HUES48 (cell line): ENCODE measurements at regions not wholly inside any gene's neighbourhood (a gene's known extent, or its start where the extent isn't known, plus 50 kb on each side); places are given as distances from the start of the nearest gene placed in this dataset.

ENCODE experiments used
- H3K27ac ChIP-seq: one replicate; pipeline ENCODE4 v1.7.0; 2013; ENCODE audit warnings: low read depth, low read length, inconsistent platforms
- H3K27me3 ChIP-seq: 2 replicates; pipeline ENCODE4 v1.6.1; 2013; ENCODE audit warnings: mild to moderate bottlenecking, low read length; ENCODE audit not compliant: control insufficient read depth, insufficient read depth
- H3K36me3 ChIP-seq: 2 replicates; pipeline ENCODE4 v1.6.1; 2013; ENCODE audit warnings: low read length; ENCODE audit not compliant: control insufficient read depth, insufficient read depth
- H3K4me1 ChIP-seq: 2 replicates; pipeline ENCODE4 v1.6.1; 2013; ENCODE audit warnings: mild to moderate bottlenecking, low read length; ENCODE audit not compliant: control insufficient read depth, insufficient read depth
- H3K4me3 ChIP-seq: 2 replicates; pipeline ENCODE4 v1.5.1; 2013; ENCODE audit warnings: mild to moderate bottlenecking, low read depth, low read length
- H3K9ac ChIP-seq: 2 replicates; pipeline ENCODE4 v1.6.1; 2013; ENCODE audit warnings: mild to moderate bottlenecking, low read depth, low read length, moderate library complexity
- H3K9me3 ChIP-seq: 2 replicates; pipeline ENCODE4 v1.6.1; 2013; ENCODE audit warnings: low read length; ENCODE audit not compliant: control insufficient read depth, insufficient read depth

DNA sequence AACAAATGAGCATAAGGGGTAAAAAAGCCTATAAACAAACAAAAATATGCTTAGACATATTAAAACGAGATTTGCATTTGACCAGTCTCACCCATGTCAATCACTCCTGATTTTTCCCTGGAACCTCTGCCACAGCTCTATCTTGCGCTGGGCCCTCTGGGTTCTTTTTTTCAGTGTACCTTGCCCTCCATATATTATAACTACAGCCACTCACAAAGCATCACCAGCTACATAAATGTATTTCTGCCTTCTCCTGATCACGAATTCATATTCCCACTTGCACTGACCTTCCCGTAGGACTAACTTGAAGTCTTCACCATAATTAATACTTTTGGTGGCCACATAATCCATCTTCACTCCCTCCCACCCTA lies 395.6 kb upstream of the ROBO2 start:
- no peak overlapping the region for H3K9ac ChIP-seq
- 0 out of 2 replicates have a peak, but pooled peaks cover 2% of the 10 kb centered on the region for H3K4me1 ChIP-seq
- H3K27ac ChIP-seq: no peak overlapping the region
- H3K4me3 ChIP-seq: no peak overlapping the region
- H3K27me3 ChIP-seq: no peaks in the 10 kb centered on the region
- no peaks in the 10 kb centered on the region for H3K9me3 ChIP-seq
- H3K36me3 ChIP-seq: no peaks in the 10 kb centered on the region

DNA sequence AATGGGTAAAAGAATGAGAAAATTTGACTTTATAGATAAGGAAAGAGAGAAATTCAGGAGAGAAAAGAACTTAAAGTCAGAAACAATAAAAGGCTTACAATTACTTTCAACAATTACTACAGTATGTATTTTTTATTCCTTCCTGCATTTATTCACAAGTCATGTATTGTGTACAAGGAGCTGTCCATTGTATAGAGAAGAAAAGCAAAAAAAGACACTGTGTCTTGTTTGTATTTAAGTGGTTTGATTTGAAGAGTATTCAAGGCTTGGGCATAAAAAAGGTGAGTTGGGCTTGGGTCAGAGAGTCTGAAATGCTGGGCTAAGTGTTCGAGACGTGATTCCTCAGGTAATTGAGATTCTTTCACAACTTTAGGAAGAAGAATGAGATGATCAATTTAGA lies 394.2 kb upstream of the ROBO2 start:
- Histone ChIP-seq H3K9ac (no peak overlapping the region), H3K4me3 (no peak overlapping the region), H3K27ac (no peak overlapping the region), H3K9me3 (no peaks in the 10 kb centered on the region), H3K36me3 (no peaks in the 10 kb centered on the region), H3K27me3 (no peaks in the 10 kb centered on the region), H3K4me1 (peaks cover 2% of the 10 kb centered on the region; the same call in 1 of the 2 replicates)

DNA sequence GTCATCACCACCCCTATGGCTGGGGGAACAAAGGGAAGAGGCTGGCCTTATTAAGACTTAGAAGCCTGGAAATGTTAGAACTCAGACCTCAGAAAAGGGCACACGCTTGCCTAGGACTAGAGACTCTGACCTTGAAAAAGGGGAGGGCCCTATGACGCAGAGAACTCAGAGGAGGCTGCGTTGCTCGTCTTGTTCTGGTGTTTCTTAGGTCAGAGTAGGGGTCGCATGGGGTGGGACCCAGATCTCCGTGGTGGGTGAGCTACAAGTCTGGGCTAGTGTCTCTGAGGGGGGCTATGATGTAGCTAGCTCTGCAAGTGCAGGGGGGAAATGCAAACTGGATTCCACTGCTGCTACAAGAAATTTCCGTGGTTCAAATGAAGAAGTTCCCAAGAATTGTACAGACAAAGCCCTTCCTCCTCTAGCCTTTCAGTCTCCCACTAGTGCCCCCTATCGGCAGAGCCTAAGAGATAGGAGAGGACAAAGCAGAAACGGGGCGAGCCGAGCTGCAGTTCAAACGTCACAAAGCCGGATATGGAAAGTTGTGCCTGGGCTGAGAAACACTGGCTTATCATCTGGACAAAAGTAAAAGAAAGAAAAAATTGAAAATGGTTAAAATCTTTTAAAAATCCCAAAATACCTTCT lies 392.9 kb upstream of the ROBO2 start:
- Histone ChIP-seq H3K27me3 (no peaks in the 10 kb centered on the region), H3K36me3 (no peaks in the 10 kb centered on the region), H3K4me3 (no peak overlapping the region), H3K4me1 (peaks cover 2% of the 10 kb centered on the region; the same call in 1 of the 2 replicates), H3K9ac (no peak overlapping the region), H3K9me3 (no peaks in the 10 kb centered on the region), H3K27ac (no peak overlapping the region)

DNA sequence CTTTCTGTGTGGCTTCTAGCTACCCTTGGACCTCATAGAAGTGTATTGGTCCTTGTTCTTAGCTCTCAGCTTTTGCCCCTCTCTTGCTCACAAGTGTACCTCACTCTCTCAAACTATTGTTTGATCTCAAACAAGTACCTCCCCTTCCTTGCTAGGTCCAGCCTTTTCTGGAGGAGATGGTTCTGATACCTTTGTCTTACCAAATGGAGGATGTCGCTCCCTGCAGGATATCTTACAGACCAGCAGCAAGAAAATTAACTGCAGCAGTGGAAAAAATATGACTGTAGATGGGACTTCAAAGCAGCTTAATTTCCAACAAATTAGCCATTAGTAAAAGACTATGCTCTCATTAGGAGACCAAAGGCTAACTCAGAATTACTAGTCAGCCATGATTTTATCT lies 388.1 kb upstream of the ROBO2 start:
- no peak overlapping the region for H3K4me3 ChIP-seq

DNA sequence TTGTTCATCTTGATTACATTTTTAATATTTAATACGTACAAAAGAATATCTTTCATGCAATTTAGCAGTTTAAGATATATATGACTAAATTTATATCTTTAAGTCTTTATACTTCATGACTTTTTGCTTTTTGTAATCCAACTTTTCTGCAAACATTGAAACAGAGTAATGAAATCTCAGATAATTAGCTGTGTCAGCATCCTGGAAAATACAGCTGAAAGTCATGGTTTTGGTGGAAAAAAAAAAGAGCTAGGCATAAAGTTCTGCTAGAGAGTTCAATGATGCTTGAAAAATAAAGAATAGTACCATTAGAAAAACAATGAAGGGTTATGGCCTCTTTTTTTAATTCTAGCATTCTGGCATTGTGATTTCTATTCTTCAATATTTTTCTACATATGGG lies 387.4 kb upstream of the ROBO2 start:
- H3K4me1 ChIP-seq: peaks cover 19% of the 10 kb centered on the region
- H3K9ac ChIP-seq: no peak overlapping the region
- H3K27ac ChIP-seq: no peak overlapping the region
- no peaks in the 10 kb centered on the region for H3K27me3 ChIP-seq
- H3K4me3 ChIP-seq: no peak overlapping the region
- H3K36me3 ChIP-seq: no peaks in the 10 kb centered on the region
- no peaks in the 10 kb centered on the region for H3K9me3 ChIP-seq

More for the DNA sequence above, 388.1 kb upstream of the ROBO2 start:
- Histone ChIP-seq H3K9ac (no peak overlapping the region), H3K9me3 (no peaks in the 10 kb centered on the region), H3K27me3 (no peaks in the 10 kb centered on the region), H3K4me1 (peaks cover 20% of the 10 kb centered on the region), H3K36me3 (no peaks in the 10 kb centered on the region), H3K27ac (no peak overlapping the region)

DNA sequence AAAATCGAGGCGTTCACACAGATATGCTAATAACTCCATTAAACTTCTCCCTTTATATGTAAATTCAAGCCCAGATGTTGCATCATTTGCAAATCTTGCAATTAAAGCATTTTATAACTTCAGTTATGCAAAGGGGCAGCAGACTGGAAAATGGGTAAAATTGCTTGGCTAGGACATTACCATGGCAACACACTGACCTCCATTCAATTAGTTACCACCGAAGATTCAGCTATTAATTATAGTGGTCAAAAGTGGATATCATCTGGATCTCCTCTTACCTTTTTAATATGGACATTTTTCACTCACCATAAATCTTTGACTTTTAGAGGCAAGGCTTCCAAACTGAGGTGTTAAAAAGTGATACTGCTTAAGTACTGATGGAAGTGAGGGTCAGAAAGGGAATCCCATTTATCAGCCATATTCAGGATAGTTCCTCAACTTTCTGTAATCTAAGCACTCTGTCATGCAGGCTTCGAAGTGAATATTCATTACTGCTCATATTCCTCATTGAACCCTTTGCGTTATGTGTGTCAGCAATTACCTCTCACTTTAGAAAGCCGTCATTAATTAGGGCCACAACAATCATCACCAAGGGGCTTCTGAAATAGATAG lies 386.2 kb upstream of the ROBO2 start:
- Histone ChIP-seq H3K4me1 (peaks cover 19% of the 10 kb centered on the region), H3K9me3 (no peaks in the 10 kb centered on the region), H3K27ac (no peak overlapping the region), H3K4me3 (no peak overlapping the region), H3K27me3 (no peaks in the 10 kb centered on the region), H3K36me3 (no peaks in the 10 kb centered on the region), H3K9ac (no peak overlapping the region)

DNA sequence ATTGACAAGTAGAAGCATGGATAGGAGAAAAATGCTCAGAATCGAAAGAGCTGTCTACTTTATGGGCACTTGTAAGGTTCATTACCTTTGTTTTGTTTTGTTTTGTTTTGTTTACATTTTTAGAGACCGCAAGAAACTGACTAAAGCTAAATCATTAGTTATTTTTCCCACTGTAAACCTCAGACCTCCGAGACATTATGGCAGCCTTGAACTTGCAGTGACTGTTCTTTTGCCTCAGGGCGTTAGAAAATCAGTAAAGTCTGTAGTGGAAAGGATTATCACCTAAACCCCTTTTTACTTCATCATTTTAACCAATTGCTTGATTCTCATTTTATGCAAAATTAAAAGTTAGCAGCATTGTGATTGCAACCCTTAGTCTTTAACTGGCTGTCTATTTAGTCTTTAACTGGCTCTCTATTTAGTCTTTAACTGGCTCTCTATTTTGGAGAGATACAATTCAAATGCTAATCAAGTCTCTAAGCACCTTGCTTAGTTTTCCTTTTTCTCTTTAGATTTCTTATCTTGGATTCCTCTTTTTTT lies 383.3 kb upstream of the ROBO2 start:
- Histone ChIP-seq H3K4me1 (peaks cover 26% of the 10 kb centered on the region), H3K27me3 (no peaks in the 10 kb centered on the region), H3K4me3 (no peak overlapping the region), H3K9me3 (no peaks in the 10 kb centered on the region), H3K27ac (no peak overlapping the region), H3K9ac (no peak overlapping the region), H3K36me3 (no peaks in the 10 kb centered on the region)

DNA sequence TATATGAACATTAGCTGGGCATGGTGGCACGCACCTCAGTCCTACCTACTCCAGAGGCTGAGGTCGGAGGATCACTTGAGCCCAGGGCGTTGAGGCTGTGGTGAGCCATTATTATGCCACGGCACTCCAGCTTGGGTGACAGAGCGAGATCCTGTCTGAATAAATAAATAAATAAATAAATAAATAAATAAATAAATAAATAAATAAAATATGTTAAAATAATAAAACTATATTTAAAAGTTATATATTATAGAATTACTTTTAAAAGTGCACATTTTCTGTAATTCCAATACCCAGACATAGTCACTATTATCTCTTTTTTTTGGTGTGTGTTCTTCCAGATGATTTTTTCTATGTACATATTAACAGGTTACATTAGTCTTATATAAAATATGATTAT lies 382.0 kb upstream of the ROBO2 start:
- H3K36me3 ChIP-seq: no peaks in the 10 kb centered on the region
- H3K4me3 ChIP-seq: no peak overlapping the region
- peaks cover 35% of the 10 kb centered on the region for H3K4me1 ChIP-seq
- no peak overlapping the region for H3K9ac ChIP-seq
- no peak overlapping the region for H3K27ac ChIP-seq
- no peaks in the 10 kb centered on the region for H3K9me3 ChIP-seq
- H3K27me3 ChIP-seq: no peaks in the 10 kb centered on the region

DNA sequence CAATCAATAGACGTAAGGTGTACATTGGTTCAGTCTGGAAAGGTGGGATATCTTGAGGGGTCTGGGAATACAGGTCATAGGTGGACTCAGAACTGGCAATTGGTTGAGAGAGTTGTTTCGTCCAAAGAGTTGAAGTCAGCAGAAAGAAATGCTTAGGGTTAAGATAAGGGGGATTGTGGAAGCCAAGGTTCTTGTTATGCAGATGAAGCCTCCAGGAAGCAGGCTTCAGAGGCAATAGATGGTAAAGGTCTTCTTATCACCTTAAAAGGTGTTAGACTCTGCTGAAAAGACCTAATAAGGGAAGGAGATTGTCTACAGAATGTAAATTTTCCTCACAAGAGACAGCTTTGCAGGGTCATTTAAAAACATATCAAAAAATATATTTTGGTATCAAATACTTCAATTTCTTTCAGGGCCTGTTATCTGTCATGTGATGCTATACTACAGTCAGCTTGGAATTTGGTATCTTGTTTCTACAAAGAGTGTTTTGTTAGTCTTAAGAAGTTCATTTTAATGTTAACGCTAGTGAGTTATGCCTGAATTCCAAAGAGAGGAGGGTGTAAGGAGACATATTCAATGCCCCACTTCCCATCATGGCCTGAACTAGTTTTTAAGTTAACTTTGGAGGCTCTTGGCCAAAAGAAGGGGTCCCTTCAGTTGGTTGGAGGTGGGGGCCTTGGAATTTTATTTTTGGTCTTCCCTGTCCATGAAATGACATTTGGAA lies 378.2 kb upstream of the ROBO2 start:
- Histone ChIP-seq H3K36me3 (no peaks in the 10 kb centered on the region), H3K9me3 (no peaks in the 10 kb centered on the region), H3K4me3 (no peak overlapping the region), H3K9ac (peak overlapping the region; percentile 12), H3K27me3 (no peaks in the 10 kb centered on the region), H3K4me1 (peaks cover 34% of the 10 kb centered on the region), H3K27ac (peak overlapping the region; percentile 97)

DNA sequence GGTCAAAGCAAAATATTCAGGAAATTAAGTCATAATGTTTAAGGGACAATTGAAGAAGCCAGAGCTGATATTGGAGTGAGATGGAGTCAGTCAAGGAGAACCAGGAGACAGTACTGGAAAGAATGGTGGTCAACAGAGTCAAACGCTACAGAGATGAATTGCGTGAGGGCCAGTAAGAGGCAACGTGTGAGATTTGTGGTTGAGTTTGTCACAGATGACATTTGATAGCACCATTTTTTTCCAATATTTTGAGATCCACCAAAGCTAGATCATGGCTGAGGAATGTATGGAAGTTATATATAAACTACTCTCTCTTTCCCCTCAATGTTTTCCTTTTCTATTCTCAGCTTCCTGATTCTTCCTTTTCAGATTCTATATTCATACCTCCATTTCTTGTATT lies 375.1 kb upstream of the ROBO2 start:
- Histone ChIP-seq H3K9me3 (no peaks in the 10 kb centered on the region), H3K4me1 (peaks cover 33% of the 10 kb centered on the region), H3K27me3 (no peaks in the 10 kb centered on the region), H3K9ac (no peak overlapping the region), H3K27ac (no peak overlapping the region), H3K4me3 (no peak overlapping the region), H3K36me3 (no peaks in the 10 kb centered on the region)

DNA sequence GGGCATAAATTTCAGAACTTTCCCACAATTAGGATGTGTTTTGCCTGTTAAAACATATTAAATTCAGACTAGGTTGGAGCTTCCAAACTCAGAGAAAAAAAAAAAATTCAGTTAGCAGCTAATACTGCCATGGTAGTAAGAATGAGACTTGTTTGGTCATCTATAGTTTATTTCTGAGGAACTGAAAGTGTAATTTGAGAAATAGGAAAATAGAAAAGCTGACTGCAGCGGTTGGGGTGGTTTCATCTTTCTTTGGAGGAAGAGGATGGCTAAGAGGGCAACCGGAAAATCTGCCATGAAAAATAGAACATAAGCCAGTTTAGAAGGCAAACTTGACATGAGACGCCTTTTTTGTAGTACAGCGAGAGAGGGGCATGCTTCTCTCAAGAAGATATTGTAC lies 371.2 kb upstream of the ROBO2 start:
- H3K27me3 ChIP-seq: no peaks in the 10 kb centered on the region
- H3K4me1 ChIP-seq: peaks cover 8% of the 10 kb centered on the region
- no peak overlapping the region for H3K9ac ChIP-seq
- no peaks in the 10 kb centered on the region for H3K9me3 ChIP-seq
- H3K36me3 ChIP-seq: no peaks in the 10 kb centered on the region
- no peak overlapping the region for H3K4me3 ChIP-seq
- no peak overlapping the region for H3K27ac ChIP-seq
